Stimulated activated CD8-positive, alpha-beta memory T cell treated with anti-CD3 and anti-CD28 coated beads, Interleukin-12 subunit alpha, Interleukin-12 subunit beta, amount 100 ng/mL, for 1 hour (primary cell): ENCODE measurements at regions not wholly inside any gene's neighbourhood (a gene's known extent, or its start where the extent isn't known, plus 50 kb on each side); places are given as distances from the start of the nearest gene placed in this dataset.

Source experiments
- DNase-seq: peaks from one replicate; pipeline ENCODE4 v3.0.0-alpha.2; 2020; ENCODE audit warnings: low read depth

DNA sequence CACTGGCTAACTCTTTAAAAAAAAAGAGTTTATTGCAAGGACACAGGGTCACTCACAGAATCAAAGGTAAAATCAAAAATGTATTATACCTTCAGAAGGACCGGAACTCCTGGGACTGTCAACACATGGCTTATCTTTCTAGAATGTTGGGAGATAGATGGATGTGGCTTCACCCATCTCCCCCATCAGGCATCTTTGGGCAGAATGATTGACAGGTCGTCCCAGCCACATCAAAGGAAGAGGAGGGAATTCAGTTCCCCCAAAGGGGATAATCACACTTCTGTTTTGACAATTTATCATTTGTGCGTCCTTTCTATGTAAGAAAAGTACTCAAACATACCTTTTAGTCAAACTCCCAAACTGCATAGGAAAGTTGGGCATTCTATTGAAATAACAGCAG, 228.6 kb upstream of the CDH5 start:
- DNase-seq: no peak

DNA sequence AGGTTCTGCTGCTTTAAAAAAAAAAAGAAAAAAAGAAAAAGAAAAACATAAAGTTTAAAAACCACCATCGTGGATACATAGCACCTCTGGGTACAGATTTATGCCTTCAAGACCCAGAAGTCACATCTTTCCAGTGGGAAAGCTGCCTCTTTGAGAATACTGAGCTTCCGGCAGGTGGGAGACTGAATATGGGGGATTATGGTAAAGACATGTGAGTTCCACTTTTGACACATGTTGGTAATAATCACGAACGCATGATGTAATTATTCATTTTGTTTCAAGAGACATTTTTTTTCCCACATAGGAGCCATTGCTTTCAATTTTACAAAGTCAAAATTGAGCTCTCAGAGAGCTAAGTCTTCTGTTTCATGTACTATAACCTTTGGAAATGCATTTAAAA, 229.7 kb upstream of the CDH5 start:
- no peak for DNase-seq

DNA sequence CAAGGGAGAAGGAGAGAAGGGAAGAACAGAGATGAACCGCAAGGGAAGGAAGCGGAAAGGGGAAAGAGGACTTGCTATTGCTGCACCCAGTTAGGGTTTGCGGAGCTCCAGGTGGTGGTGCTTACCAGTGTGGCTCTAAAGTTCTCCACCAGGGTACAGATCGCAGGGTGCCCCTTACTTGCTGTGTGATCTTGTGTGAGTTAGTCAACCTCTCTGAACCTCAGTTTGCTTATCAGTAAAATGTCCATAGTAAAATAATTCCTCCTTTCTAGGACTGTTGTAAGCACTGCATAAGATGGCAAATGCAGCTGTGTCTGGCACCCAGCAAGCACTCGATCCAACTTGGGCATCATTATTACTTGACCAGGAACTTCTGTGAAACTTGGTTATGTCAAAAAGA, 230.7 kb upstream of the CDH5 start:
- DNase-seq: no peak

DNA sequence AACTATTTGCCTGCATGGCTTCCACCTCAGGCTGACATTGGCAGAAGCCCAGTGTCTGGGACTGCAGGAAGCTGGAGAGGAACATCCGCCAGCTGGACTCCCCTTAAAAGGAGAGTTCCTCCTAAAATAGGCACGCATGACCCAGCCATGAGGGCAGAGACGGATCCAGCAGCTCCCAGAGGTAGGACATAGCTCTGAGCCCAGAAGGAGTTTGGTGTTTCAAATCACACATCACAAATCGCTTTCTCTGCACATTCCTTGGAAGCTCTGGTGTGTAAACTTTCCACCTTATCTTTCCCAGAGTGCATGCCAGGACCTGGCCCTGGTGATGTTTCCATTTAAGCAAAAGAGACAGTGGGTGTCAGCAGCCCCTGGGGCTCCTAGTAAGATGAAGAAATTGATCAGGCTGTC, 231.1 kb upstream of the CDH5 start:
- DNase-seq: no peak

DNA sequence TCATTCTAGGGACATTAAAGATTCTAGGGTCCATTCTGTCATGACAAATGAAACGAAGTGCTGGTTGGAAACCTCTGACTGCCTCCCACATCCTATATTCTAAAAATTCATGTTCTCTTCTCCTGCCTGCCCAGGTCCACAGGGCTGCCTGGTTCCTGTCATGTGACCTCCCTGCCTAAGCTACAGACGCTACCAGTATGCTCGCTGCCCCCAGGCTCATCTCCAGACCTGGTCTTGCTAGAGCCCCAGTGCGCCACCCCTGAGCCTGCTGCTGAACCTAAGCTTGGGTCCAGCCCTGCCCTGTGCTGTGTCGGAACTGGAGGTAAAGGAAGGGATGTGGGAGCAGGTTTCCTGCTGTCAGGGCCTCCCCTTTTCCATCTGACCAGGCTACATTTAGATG, 231.6 kb upstream of the CDH5 start:
- no peak for DNase-seq

GRCh38 chr16:66133643-66134338, 232.7 kb upstream of the CDH5 start:
- DNase-seq: no peak

- DNase-seq: no peak
Measured at GRCh38 chr16:66131895-66132294, 234.6 kb upstream of the CDH5 start.

DNA sequence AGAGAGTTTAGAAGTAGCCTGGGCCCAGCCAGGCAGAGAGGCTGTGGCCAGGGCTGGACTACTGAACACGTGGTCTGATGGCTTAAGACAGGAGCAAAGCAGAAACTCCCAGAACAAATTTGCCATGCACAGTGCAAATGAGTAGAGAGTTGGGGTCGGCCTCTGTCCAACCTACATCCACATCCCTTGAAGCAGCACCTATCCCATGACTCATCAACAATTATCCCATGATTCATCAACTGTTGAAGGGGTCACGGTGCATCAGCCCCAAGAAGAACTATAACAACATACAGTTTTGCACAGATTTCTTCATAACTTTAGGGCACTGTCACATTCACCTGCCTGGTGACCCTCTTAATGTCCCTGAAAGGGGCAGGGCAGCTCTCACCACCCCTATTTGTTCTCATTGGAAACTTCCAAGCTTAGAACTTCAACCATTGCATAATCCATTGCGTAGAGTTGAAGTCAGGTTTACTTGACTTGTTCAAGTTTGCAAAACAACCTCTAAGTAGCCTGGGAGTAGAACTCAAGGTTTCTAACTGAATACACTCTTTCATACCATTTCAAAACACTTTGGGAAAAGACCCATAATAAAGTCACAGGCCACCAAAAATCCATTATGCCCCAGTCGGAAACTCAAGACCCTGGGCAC, 235.2 kb upstream of the CDH5 start:
- no peak for DNase-seq

GRCh38 chr16:66130296-66130905, 236.1 kb upstream of the CDH5 start:
- DNase-seq: no peak

GRCh38 chr16:66129196-66129595, 237.3 kb upstream of the CDH5 start:
- DNase-seq: no peak

GRCh38 chr16:66128371-66128770, 238.1 kb upstream of the CDH5 start:
- DNase-seq: no peak

DNA sequence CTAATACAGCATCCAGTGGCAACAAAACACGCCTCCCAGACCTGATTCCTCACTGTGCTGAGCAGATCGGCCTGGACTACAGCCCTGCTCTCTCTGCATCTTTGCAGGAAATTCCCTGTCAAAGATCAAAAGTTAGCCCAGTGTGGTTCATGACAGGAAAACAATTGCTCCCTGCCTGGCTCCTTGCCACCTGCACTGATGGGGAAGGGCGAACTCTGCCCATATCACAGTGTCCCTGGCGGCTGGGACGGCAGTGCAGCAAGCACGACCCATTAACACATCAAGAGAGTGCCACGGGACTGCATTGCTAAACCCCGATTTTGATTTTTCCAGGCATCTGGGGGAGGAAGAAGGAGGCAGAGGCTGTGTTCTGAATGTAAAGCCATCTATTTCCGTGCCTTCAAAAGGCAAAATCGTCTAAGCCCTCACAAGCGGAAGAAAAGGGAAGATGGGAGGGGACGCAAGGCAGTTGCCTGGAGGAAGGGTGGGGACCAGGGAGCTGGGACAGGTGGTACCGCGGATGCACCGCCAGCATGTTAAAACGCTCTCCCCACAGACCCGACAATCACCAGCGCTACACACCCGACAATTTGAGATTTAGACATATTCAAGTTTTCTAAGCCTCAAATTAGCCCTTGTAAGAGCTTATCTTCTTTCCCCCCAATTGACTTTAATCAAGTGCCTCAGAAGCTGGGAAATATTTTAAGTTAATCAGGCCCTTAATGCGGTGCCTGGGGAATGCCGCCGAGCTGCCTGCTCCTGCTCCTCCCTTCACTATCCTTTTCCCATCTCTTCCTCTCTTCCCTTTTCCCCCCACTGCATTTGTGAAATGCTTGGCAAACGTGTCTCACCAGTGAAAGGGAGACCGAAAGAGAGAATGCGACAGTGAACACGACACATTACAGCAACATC, 238.8 kb upstream of the CDH5 start:
- DNase-seq: no peak

- no peak for DNase-seq
Measured at GRCh38 chr16:66121466-66121865, 245.0 kb upstream of the CDH5 start.

DNA sequence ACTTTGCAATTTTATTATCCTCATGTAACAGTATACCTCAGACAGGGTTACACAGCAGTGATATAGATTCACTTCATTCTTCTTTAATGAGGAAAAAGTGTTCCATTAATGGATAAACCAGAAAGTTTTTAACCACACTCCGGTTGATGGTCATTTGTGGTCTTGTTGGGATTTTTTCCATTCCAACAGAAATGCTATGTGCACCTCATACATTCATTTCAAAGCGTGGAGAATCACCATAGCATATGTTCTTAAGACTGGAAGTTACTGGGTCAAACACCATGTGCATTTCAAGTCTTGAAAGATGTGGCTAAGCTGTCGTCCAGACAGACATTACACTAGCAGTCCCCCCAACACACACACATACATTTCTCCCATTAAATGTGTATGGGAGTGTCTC, 245.8 kb upstream of the CDH5 start:
- DNase-seq: no peak

DNA sequence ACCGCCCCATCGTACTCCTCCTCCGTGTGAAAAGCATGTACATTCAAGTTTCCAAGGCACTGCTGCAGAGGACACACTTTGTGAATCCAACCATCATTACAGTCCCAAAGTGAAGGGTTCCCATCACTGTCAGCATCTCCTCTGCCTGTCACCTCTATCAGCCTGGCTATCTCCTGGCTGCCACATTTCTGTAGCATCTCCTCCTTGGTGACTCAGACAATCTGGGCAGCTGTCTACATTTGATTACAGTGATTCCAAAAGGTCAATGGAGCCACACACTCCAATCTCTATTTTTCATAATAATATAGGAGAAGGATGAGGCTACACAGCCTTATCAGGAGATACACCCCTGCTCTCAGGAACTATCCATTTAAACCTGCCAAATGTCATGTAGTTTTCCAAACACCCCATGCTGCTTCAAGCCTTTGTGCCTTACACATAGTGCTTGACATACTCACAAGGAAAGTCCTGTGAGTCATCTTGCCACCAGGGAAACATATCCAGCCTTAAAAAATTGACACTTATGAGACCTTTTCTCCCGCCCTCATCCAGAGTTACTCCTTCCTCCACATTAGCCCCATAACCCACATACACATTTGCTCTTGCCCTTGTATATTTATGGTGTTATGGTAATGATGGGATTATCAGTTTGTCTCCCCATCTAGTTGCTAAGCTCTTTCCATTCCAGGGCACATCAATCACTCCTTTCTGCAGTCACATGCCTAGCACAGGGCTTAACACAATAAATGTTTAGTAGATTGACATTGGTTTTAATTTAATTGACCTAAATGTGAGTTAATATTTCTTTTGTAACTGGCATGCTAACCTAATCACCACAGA, 250.1 kb upstream of the CDH5 start:
- DNase-seq: no peak

- DNase-seq: no peak
Measured at GRCh38 chr16:66115373-66115772, 251.1 kb upstream of the CDH5 start.

- no peak for DNase-seq
Measured at GRCh38 chr16:66113223-66113622, 253.3 kb upstream of the CDH5 start.

DNA sequence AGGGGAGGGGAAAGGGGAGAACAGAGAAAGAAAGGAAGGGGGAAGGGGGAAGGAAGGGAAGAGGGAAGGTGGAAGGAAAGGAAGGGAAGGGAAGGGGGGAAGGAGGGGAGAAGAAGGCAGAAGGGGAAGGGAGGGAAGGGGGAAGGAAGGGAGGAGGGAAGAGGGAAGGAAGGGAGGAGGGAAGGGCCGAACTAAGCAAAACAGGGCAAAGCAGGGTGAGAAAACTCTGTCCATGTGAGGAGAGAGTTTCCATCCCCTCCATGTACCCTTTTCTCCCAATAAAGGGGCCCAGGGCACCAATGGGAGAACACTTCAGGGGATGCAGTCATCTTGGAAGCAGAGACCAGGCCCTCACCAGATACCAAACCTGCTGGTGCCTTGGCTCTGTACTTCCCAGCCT, 256.8 kb upstream of the CDH5 start:
- no peak for DNase-seq

- DNase-seq: no peak
Measured at GRCh38 chr16:66107661-66108060, 258.8 kb upstream of the CDH5 start.

GRCh38 chr16:66103211-66103610, 263.3 kb upstream of the CDH5 start:
- no peak for DNase-seq

DNA sequence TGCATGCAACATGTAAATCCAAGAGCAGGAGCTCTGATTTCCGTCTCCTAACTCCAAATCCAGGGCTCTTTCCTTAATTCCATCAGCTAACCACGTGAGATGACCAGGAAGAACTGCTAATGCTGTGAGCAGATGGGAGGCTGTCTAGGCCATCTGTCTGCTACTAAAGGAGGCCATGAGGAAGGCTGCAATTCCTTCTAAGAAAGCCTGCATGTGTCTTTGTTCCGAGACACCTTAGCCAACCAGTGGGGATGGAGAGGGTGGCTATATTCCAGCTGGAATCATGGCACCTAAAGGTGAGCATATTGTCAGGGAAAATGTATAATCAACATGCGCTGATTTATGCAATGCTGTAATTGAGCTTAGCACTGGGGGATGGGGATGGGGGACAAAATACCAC, 267.2 kb upstream of the CDH5 start:
- DNase-seq: no peak

DNA sequence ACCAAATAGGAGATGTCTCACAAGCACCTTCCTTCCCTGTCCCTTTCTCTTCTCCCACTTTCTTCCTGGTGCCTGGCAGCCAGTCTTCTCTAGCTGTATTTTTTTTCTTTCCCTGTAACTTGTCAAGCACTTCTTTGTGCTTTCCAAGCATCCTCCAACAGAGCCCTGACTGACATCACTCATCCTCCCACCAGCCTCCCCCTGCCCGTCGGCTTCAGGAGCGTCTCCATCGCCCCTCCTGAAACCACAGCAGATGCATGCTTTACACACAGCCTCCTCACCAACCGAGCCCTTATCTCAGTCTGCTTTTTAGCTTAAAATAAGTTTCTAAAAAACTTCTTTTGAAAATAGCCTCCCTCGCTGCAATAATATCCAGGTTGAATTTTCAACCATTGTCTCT, 268.7 kb upstream of the CDH5 start:
- no peak for DNase-seq
